GM18520 (cell line): ENCODE measurements at regions not wholly inside any gene's neighbourhood (a gene's known extent, or its start where the extent isn't known, plus 50 kb on each side); places are given as distances from the start of the nearest gene placed in this dataset.

Experiments
- ATAC-seq: cut with Tn5 transposase; IDR thresholded peaks from one replicate; pipeline ENCODE4 v1.9.1; 2021; ENCODE audit not compliant: unreplicated experiment

- no peak for ATAC-seq
These were observed 365.2 kb upstream of the DPH6 start for GRCh38 chr15:35911052-35911777.

- no peak for ATAC-seq
These were observed 366.2 kb upstream of the DPH6 start for GRCh38 chr15:35912196-35912595.

- no peak for ATAC-seq
These were observed 368.6 kb upstream of the DPH6 start for GRCh38 chr15:35914573-35914972.

DNA sequence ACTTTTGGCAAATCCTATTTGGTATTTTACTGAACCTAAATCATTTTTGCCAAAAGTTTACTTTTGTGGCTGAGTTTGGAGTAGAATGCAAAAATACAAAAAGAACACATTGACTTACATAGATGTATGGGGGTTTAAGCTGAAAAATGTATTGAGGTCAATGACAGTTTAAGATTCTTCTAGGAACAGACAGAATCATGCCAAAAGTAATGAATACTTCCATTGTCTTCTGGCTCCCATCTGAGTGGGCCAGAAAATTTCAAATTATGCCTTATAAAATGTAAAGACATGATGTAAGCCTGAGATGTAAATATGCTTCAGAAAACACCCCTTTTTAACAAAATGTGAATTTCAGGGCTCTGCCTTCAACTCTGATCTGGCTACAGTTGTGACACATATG is 375.1 kb upstream of the DPH6 start:
- ATAC-seq: no peak

DNA sequence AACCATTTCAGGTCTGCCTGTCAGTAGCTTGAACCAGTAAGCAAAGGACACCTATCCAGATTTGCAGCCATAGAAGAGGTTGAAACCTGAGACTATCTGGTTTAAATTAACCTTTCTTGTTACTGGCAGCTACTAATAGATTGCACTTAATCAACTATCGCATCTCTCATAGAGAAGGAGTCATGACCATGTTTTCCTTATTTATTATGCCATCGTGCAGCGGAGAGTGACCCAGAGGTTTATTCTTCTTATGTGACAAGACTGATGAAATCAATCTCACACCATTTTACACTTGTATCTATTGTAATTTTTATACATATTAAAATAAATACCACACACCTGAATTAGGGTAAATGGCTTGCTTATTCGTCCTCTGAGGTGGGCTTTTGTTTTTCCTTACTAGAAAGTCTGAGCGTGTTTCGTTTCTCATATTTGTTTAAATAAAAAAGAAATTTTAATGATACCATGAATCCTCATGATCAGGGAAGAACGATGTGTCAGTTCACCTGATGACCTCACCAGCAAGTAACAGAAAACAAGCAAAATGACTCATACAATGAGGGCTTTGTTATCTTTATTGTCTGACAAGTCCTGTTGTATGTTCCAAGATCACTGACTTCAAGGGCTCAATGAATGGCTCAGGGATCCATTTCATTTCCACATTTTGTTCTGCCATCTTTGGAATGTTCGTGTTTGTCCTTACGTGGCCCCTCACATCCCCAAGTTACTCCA is 379.5 kb upstream of the DPH6 start:
- no peak for ATAC-seq

GRCh38 chr15:35926007-35926380 is 380.0 kb upstream of the DPH6 start:
- no peak for ATAC-seq

DNA sequence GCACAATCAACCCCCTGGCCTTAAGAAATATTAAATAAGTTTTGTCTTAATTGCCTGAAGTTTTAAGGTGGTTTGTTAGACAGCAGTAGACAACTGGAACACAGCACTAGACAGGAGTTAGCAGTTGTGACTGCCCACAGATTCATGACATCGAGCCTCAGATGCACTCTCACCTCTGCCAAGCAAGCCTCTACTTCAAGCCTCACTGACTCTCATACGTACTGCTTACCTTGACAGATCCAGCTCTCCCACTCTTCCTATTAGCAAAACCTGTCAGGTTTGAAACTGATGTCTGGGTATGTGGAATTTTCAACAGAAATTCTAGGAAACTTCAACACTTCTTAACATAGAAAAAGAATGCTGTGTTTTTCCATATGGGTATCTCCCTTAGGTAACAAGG is 382.9 kb upstream of the DPH6 start:
- ATAC-seq: no peak

DNA sequence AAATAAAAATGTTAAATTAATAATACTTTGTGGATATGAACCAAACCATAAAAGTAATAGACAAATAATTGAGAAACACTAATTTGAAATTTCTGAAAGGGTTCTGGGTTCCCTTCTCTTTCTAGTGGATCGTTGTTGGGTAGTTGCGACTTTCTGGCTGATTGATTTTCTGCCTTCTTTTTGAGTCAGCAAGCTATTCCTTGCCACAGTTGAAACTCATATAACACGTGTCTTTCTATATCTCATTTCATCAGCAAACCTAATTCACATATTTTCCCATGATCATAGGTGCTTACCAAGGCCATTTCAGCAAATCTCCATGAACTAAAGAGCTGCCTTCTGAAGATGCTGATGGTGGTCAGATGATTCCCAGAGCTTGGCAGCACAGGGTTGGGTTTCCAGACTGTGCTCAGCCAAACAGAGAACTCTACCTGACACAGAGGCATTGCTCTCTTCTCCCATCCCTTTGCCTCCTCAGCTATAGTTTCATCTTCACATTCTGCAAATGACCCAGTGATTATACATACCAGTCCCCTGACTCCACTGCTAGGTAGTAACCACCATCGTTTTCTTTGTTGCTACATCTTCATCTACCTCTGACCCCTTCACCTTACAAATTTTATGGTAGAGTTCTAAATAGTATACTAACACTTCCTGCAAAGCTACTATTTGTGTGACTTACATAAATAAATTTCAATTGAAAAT is 383.9 kb upstream of the DPH6 start:
- ATAC-seq: peak; percentile 65

DNA sequence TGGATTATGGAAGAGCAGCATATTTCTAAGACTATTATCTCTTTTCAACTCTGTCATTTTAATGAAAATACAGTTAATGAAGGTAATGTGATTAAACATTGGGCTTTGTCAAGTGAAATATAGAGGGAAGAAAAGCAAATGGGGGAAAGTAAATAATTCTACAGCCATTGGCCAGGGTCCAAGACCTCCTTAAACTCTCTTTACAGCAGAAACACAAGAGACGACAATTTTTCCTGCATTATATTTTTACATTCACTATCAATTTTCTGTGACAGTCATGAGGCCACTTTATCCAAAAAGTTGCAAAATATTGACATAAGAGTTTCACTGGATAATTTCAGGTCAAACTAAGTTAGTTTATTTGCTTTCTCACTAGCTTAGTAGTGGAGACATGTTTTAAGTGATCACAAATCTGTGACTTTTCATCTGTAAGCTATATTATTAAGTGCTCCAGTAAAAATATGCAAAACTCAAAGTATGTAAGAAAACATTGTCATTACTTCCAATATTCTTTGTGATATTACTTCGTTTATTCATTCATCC is 385.9 kb upstream of the DPH6 start:
- no peak for ATAC-seq

DNA sequence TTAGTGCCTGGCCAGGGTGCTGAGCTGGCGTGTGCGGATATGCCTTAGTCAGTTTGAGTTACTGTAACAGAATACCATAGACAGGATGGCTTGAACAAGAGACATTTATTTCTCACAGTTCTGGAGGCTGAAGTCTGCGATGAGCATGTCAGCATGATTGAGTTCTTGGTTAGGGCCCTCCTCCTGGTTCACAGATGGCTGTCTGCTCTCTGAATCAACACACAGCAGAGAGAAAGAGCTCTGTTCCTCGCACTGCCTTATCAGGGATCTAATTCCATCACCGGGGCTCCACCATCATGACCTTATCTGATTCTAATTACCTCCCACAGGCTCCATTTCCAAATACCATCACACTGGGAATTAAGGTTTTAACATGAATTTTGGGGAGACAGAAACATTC is 386.6 kb upstream of the DPH6 start:
- ATAC-seq: no peak

- ATAC-seq: no peak
These were observed 387.6 kb upstream of the DPH6 start for GRCh38 chr15:35933531-35933930.

DNA sequence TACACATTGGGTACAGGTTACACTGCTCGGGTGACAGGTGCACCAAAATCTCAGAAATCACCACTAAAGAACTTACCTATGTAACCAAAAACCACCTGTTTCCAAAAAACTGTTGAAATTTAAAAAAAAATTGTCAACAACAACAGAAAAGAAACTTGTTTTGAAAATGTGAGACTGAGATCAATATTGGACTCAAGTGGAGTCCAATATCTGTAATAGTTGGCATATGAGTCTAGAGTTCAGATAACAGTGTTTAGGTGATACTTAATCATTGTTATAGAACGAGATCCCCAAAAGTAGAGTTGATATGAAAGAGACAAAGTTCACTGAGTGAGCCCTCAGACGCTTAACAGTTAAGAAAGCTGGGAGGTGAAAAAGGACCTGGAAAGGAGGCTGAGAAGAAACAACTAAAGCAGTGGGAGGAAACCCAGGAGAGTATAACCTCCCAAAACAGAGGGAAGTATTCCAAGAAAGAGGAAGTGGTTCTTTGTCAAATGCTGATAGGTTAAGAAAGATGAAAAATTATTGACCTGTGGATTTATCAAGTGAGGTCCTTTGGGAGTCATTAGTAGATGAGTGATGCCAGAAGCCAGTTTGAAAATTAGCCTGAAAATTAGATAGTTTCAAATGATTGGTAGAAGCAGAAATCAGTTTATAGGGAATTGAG is 388.6 kb upstream of the DPH6 start:
- ATAC-seq: no peak

GRCh38 chr15:35936284-35936683 is 390.3 kb upstream of the DPH6 start:
- ATAC-seq: no peak

DNA sequence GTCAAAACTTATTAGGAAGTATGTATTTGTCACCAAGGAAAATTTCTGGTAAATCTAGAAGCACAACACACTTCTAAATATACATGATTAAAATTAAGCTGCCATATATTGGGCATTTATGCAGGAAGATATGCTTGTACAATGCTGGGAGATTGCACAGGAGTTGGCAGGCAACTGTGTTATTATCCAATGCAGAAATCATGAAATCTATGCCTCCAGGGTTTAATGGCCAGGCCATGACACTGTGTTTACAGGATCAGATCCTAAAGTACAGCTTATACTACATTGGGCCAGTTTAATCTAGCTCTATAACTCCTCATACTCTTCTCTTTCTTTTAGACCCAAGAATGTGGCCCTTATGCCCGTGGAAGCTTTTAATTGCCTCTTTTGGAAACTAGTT is 391.4 kb upstream of the DPH6 start:
- ATAC-seq: no peak

- no peak for ATAC-seq
These were observed 399.1 kb upstream of the DPH6 start for GRCh38 chr15:35944945-35945585.

DNA sequence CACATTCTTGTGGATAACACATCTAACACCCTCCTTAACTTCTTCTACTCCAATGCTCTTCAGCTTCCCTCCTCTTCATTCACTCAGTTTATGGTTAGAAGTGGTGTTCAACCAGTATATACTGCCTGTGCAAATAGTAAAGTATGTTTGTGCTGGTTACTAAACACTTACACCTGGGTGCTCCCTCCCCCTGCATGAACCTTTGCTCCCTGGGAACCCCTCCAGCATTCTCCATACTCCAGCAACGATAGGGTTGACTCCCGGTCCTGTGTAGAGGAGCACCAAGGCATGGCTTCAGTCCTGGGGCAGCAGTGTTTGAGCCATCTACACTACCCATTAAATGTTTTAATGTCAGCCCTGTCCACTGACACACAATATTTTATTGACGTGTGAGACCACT is 407.5 kb upstream of the DPH6 start:
- no peak for ATAC-seq

- ATAC-seq: no peak
These were observed 410.1 kb upstream of the DPH6 start for GRCh38 chr15:35956056-35956455.

DNA sequence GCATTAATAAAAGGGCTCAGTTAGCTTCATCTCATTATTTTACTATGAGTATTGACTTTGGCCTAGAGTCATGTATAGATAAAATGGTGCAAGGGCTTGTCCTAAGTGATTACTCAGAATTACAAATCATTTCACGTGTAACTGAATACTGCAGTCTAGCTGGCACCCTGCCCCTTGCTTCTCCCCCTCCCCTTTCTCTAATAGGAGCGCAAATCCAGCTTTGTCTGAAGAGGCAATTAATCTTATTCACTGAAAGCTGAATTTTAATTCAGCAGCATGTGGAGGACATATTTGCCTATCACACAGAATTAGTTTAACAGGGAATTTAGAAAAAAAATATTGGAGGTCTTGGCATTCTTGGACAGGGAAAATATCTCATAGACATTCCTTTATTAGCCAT is 412.1 kb upstream of the DPH6 start:
- ATAC-seq: no peak

GRCh38 chr15:35958975-35959374 is 413.0 kb upstream of the DPH6 start:
- ATAC-seq: no peak

GRCh38 chr15:35963326-35963725 is 417.4 kb upstream of the DPH6 start:
- no peak for ATAC-seq

GRCh38 chr15:35966781-35967180 is 420.8 kb upstream of the DPH6 start:
- ATAC-seq: no peak
